ENCODE measurements at regions not wholly inside any gene's neighbourhood (a gene's known extent, or its start where the extent isn't known, plus 50 kb on each side); places are given as distances from the start of the nearest gene placed in this dataset.
A peak's percentile ranks its signal among the peaks of the same experiment; 100 is the strongest.

DNA sequence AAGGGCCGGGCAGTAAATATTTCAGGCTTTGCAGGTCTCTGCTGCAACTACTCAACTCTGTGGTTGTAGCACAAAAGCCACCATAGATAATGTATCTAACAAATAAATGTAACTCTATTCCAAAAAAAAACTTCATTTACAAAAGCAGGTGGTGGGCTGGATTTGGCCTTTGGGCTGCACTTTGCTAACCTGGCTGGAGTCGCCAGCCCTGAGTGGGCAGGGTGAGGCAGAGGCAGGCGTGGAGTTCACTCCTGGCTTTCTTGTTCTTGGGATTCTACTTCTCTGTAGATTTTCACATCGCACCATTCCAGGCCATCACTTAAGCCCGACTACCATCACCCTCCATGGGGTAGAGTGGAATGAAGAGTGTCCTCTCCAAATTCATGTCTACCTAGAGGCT, 367.6 kb upstream of the MGMT start:
- Mint-ChIP-seq H3K36me3 (no peaks in the 10 kb centered on the region), H3K27me3 (no peaks in the 10 kb centered on the region), H3K9me3 (no peaks in the 10 kb centered on the region), H3K4me1 (ENCODE audit: unreplicated experiment) (peaks cover 6% of the 10 kb centered on the region), H3K27ac (no peak overlapping the region), H3K4me3 (no peak overlapping the region)
- DNase-seq (ENCODE audit: extremely low spot score, unreplicated experiment) = peak; percentile 8
- TF ChIP-seq, protein P1, sequence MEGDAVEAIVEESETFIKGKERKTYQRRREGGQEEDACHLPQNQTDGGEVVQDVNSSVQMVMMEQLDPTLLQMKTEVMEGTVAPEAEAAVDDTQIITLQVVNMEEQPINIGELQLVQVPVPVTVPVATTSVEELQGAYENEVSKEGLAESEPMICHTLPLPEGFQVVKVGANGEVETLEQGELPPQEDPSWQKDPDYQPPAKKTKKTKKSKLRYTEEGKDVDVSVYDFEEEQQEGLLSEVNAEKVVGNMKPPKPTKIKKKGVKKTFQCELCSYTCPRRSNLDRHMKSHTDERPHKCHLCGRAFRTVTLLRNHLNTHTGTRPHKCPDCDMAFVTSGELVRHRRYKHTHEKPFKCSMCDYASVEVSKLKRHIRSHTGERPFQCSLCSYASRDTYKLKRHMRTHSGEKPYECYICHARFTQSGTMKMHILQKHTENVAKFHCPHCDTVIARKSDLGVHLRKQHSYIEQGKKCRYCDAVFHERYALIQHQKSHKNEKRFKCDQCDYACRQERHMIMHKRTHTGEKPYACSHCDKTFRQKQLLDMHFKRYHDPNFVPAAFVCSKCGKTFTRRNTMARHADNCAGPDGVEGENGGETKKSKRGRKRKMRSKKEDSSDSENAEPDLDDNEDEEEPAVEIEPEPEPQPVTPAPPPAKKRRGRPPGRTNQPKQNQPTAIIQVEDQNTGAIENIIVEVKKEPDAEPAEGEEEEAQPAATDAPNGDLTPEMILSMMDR (conservative IDR thresholded peaks at IDR 0.05) = no peak

DNA sequence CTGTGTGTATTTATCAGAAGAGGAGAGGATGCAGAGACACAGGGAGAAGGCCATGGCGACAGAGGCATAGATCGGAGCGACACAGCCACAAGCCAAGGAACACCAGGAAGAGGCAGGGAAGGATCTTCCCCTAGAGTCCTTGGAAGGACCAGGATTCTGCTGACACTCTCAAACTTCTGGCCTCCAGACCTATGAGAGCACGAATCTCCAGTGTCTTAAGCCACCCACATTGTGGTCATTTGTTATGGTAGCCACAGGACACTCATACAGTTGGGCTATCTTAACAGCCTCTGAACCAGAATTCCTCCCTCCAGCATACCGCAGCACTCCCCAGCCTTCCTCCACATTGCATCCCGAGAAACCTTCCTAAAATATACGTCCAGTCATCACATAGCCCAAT, 367.0 kb upstream of the MGMT start:
- H3K9me3 Mint-ChIP-seq = no peaks in the 10 kb centered on the region
- TF ChIP-seq, protein P1 (conservative IDR thresholded peaks at IDR 0.05) = no peak
- H3K4me1 Mint-ChIP-seq (ENCODE audit: unreplicated experiment) = peaks cover 6% of the 10 kb centered on the region
- DNase-seq (ENCODE audit: extremely low spot score, unreplicated experiment) = peak; percentile 7
- H3K27me3 Mint-ChIP-seq = no peaks in the 10 kb centered on the region
- no peak overlapping the region for H3K4me3 Mint-ChIP-seq
- H3K27ac Mint-ChIP-seq = no peak overlapping the region
- H3K36me3 Mint-ChIP-seq = no peaks in the 10 kb centered on the region

DNA sequence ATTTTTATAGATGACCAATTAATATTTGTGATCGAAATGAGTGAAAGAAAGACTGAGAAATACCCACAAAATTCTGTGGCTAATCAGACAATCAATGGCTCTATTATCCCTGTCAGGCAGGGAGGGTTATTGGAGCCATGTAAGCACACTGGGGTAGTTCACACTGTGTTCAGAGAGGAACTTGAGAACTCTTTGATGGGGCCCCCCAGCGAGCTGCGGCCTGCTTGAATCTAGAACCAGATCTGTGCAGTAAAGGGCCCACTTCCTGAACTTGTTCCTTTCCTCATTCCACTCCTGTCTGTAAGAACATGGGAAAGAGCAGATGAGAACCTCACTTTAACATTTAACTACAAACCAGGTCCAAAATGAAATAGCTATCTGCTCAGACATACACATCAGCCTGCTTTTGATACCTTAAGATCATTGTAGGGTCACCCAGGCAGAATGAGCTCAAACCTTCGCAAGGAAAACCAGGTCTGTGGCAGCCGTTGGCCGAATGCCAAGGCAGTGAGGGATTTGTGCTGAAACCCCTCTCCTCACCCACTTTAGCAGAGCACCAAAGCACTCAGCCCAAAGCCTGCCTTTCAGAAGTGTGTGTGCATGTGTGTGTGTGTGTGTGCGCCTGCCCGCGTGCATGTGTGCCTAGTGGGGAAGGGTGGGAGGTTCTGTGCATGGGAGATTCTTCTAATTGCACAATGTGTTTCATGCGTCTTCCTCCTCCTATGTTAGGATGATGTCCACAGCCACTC, 365.6 kb upstream of the MGMT start:
- peak; percentile 45 for DNase-seq (ENCODE audit: extremely low spot score, unreplicated experiment)

DNA sequence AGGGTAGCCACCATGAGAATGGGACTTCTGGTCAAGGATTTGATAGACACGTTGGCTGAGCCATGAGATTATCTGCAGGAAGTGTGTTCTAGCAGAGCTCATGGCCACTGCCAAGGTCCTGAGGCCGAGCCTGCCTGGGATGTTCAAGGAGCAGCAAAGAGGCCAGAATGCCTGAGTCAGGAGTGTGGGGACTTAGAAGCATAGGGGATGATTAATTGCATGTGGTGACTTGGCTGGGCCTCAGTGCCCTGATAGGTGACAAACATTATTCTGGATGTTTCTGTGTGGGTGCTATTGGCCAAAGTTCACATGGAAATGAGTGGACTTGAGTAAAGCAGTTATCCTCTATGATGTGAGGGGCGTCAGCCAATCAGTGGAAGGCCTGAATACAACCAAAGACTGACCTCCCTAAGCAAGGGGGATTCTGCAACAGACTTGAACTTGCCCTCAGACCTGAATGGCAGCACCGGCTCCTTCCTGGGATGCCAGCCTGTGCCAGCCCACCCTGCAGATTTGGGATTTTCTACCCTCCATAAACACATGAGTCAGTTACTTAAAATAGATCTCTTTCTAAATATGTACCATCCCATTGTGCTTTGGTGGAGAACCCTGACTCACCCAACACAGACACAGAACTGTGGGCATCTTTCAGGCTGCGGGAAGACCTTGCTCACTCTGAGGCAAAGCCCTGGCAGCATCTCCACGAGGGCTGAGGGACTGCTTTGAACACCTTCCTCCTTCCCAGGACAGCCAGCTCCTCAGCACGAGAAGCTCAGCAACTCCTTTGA, 363.9 kb upstream of the MGMT start:
- Mint-ChIP-seq H3K4me1 (ENCODE audit: unreplicated experiment) (peaks cover 6% of the 10 kb centered on the region), H3K4me3 (no peak overlapping the region), H3K27ac (no peak overlapping the region), H3K36me3 (no peaks in the 10 kb centered on the region), H3K9me3 (no peaks in the 10 kb centered on the region), H3K27me3 (no peaks in the 10 kb centered on the region)
- no peak for DNase-seq (ENCODE audit: extremely low spot score, unreplicated experiment)
- TF ChIP-seq, protein P1 (conservative IDR thresholded peaks at IDR 0.05) = no peak

More for the DNA sequence above, 365.6 kb upstream of the MGMT start:
- TF ChIP-seq, protein P1 (conservative IDR thresholded peaks at IDR 0.05) = no peak
- H3K36me3 Mint-ChIP-seq = no peaks in the 10 kb centered on the region
- no peaks in the 10 kb centered on the region for H3K27me3 Mint-ChIP-seq
- peaks cover 6% of the 10 kb centered on the region for H3K4me1 Mint-ChIP-seq (ENCODE audit: unreplicated experiment)
- H3K4me3 Mint-ChIP-seq = no peak overlapping the region
- H3K27ac Mint-ChIP-seq = no peak overlapping the region
- H3K9me3 Mint-ChIP-seq = no peaks in the 10 kb centered on the region

DNA sequence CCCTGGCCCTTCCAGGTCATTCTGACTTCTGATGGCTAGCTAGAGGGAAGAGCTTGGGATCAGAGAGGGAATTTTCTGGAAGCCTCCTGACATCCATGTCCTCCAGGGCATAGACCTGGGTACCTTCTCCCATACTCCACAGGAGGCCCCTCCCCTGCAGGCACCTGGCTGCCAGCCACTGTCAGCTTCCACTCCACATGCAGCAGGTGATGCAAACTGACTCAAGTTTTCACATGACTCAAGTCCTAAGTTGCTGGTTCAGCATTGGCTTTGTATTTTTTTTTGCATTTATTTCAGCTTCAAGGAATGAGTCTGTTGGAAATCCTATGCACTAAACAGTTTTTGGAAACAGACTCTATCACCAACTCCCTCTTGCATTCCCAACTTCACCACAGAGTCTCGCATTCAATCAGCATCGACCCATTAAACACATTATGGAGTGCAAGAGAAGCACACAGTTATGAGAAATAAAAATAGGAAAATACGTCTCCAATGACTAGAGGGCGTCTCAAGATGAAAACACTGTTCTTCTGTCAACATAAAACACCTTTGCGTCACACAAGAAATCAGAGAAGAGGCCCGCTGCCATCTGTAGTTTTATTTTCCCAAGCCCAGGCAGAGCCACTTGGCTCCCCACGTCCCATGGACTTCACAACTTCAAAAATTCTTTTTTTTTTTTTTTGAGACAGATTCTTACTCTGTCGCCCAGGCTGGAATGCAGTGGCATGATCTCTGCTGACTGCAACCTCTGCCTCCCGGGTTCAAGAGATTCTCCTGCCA, 362.6 kb upstream of the MGMT start:
- peaks cover 7% of the 10 kb centered on the region for H3K27me3 Mint-ChIP-seq
- no peak overlapping the region for H3K27ac Mint-ChIP-seq
- H3K4me3 Mint-ChIP-seq = no peak overlapping the region
- H3K9me3 Mint-ChIP-seq = no peaks in the 10 kb centered on the region
- DNase-seq (ENCODE audit: extremely low spot score, unreplicated experiment) = no peak
- H3K4me1 Mint-ChIP-seq (ENCODE audit: unreplicated experiment) = peaks cover 6% of the 10 kb centered on the region
- no peaks in the 10 kb centered on the region for H3K36me3 Mint-ChIP-seq
- TF ChIP-seq, protein P1 (conservative IDR thresholded peaks at IDR 0.05) = no peak

Data from type B pancreatic cell (in vitro differentiated cells).